Activated T-cell treated with anti-CD3 and anti-CD28 coated beads, Interleukin-2, amount 50 U/mL, for 1 hour (primary cell): ENCODE measurements at regions not wholly inside any gene's neighbourhood (a gene's known extent, or its start where the extent isn't known, plus 50 kb on each side); places are given as distances from the start of the nearest gene placed in this dataset.
"Not testable (repeated sequence)": the region's sequence is repeated elsewhere in the genome, so short reads cannot be mapped to it uniquely, and the experiment has no call there.

ENCODE experiments used
- DNase-seq: peaks from one replicate; pipeline ENCODE4 v3.0.0-alpha.2; 2020

DNA sequence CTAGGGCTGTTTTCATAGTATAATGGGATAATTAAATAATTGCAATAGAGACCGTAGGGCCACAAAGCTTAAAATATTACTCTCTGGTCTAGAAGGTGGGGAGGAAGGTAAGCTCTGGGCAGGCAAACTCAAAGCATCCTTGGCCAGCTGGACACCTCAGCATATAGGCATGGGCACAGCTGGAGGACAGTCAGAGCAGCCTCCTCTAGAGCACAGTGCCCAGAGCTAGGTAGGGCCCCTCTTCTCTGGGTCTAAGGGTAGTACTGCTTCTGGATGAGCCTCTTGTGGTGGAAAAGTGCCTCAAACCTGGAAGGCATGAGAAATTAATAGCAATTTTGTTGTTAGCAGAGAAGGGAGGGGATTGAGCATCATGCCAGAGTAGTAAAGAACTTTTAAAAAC, 116.9 kb upstream of the FOXN2 start:
- no peak for DNase-seq

DNA sequence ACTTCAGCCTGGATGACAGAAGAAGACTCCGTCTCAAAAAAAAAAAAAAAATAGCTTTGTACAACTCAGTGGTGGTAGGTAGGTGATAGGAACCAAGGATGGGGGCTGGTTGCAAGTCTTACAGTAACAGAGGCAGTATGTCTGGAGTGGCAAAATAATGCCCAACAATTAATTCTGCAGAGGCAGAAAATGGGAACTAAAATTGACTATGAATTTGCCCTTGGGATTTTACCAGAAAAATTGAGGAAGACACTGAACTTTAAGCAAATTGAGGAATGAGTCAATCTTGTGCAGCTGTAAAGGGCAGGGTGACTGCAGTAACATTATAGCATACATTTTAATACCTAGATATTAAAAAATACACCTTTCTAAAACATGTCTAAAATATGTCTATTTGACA, 116.1 kb upstream of the FOXN2 start:
- no peak for DNase-seq

DNA sequence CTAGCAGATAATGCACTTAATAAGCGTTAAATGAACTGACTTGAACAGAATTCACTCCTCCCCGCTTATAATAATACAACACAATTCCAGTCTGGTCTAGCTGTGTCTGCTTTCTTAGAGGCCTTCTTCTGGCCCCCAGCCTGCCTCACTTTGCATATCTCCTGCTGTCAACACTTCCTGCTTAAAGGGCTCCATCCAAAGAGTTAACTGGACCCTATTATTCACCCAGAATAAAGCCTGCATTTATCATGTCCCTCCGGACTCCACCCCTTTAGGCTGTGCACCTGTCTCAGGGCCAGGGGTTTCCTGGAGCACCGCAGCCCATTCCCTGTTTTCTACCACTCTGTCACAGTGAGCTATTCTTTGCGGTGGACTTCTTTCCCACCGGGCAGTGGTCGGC, 115.4 kb upstream of the FOXN2 start:
- no peak for DNase-seq

DNA sequence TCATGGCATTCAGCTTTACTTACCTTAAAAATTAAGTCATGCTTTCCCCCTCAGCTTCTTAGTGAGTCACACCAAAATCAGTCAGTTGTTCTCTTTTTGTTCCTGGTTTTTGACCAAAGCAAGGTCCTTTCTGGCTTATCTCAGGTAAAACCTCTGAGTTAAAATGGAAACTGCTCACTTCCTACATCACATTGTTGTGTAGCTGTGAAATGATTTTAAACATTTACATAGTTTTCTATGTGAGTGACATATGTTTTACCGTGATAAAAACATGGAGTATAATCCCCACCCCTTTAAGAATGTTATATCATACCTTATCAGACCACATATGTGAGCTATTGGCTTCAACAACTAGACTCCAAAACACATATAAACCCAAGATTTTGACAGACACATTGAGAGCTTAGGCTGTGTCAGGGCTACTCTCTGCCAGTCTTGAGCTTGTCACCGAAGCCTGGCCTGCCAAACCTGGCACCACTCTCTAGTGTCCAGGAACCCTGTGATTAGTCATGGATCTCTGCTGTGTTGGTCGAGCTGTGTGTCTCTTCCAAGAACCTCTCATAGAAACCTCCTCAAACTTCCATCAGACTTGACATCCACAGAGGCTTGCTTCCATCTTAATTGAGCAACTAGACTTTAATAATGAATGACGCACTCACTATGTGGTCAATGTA, 113.7 kb upstream of the FOXN2 start:
- DNase-seq, result no peak

DNA sequence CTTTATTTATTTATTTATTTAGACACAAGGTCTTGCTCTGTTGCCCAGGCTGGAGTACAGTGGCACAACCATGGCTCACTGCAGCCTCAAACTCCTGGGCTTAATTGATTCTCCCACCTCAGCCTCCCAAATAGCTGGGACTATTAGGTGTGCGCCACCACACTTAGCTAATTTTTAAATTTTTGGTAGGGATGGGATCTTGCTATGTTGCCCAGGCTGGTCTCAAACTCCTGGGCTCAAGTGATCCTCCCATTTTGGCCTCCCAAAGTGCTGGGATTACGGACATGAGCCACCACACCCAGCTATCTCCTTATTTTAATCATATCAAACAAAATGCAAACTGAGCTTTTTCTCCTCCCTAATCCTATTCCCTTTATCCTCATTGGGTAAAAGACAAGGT, 113.0 kb upstream of the FOXN2 start:
- DNase-seq, result not testable (repeated sequence)

DNA sequence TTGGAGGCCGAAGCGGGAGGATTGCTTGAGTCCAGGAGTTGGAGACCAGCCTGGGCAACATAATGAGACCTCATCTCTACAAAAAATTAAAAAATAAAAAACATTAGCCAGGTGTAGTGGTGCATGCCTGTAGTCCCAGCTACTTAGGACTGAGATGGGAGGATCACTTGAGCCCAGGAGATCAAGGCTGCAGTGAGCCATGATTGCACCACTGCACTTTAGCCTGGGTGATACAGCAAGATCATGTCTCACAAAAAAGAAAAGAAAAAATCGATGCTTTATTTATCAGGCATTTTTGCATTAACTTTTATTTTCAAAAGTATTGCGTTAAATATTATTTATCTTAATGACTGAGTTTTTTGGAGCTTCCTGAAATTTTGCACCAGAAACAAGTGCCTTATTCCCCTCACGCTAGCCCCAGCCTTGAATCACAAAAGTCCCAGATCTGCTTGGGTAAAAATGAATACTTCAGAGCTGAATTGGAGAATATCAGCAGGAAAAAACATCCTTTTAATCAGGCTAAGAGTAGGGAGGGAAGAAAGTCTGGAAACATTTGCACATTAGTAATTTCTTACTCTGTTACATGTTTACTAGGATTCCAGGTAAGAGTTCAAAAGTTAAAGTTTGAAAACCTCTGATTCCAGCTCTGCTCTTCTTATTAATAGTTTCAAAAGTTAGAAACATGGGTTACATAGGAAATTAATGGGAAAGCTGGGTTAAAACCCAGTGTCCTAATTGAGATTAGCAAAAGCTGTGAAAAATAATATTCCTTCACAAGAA, 111.4 kb upstream of the FOXN2 start:
- no peak for DNase-seq

DNA sequence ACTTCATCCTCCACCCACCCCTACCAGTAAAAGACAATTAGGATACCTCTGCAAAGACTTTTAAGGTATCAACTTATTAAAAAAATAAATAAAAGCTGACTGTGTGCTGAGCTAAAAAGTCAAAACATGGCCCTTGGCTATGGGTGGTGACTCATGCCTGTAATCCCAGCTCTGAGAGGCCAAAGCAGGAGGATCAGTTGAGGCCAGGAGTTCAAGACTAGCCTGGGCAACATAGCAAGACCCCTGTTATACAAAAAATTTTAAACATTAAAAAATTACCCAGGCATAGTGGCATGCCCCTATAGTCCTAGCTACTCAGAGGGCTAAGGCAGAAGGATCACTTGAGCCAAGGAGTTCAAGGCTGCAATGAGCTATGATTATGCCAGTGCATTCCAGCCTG, 110.8 kb upstream of the FOXN2 start:
- DNase-seq, result no peak

DNA sequence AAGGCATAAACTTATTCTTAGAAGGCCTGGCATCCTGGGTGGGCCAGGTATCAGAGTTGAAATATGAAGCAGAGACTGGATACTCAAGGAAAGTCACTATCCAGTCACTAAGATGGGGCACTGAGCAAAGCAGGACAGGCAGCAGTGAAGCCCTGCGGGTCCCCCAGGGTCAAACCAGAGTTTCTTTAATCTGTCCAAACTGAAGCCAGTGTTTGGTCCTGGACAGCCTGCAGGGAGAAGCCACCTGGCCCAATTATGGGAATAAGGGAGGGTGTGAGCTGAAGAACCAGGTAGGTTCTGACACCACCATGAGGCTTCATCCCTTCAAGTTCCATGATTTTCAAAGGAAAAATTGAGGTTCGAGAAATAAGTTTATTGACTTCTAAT, 109.7 kb upstream of the FOXN2 start:
- DNase-seq, result no peak

DNA sequence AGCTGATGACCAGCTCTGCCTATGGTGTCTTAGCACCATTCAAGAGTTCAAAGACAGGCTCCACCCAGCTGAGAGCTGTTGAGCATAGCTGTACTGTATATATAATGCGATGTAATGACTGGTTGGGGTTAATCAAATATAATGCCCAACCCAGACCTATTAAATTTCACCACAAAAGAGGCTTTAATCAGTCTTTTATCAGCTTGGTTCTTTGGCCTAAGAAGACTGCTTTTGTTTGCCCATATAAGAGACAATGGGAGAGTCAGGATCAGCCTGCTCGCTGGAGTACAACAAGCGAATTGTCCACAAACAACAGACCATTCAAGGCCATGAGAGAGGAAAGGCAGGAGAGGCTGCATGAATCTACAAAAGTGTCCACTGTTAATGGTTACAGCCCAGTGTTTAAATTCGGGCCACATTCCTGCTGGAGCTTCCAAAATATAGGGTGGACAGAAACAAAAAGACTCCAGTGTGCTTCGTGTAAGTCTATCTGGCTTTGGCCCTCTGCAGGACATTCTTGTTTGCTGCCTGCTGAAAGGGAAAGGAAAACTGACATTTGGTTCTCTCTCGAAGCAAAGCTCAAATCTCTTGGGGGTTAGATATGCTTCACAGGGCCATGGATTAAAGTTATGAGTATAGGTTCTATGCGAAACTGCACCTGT, 109.2 kb upstream of the FOXN2 start:
- DNase-seq, result no peak

DNA sequence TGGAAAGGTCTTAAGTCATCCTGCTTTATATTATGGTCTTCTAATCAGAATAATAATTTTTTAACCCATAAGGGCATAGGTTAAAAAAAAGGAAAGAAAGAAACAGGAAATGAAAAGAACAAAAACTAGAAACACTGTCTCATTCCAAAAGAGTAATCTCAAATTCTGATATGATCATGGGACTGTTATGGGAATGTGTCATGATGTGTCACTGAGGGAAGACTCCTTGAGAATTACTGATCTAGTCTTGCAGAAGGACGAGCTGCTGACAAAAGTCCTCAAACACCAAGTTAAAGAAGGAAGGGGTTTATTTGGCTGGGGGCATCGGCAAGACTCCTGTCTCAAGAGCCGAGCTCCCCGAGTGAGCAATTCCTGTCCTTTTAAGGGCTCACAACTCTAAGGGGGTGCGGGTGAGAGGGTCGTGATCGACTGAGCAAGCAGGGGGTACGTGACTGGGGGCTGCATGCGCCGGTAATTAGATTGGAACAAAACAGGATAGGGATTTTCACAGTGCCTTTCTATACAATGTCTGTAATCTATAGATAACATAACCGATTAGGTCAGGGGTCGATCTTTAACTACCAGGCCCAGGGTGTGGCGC, 108.3 kb upstream of the FOXN2 start:
- DNase-seq, result not testable (repeated sequence)

DNA sequence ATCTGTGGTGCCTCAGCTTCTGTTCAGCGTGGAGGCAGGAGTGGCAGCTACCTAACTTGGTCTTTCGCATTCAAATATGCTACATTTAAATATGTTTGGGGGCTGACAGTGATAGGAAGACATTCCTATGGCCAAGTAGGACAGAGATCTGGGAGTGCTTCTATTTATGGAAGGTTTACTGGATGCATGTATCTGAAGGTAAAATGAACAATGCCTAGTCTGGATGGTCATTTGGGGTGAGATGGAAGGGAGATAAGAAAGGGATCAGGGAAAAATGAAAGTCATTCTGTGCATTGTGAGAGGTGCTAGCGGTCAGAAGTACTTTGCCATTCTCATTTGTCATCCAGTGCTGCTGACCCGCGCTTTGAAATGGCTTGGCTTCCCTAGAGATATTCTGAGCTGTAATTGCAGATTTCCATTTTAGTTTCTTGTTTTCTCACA, 107.3 kb upstream of the FOXN2 start:
- no peak for DNase-seq

DNA sequence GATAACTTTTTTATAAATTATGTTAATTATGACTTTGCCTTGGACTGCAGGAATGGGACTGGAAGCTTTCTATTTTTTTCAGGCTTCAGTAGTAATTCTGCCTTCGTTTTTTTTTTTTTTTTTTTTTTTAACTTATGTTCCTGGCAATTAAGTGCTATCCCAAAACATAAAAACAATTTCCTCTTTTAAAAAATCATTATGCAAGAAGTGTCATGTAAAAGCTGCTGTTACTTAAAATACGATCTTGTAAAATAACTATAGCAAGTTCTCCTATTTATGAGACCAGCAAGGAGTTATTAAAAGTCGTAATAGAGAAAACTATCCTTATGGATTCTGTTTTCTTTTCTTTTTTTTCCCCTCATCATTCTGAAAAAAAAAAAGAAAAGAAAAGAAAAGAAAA, 106.6 kb upstream of the FOXN2 start:
- no peak for DNase-seq

DNA sequence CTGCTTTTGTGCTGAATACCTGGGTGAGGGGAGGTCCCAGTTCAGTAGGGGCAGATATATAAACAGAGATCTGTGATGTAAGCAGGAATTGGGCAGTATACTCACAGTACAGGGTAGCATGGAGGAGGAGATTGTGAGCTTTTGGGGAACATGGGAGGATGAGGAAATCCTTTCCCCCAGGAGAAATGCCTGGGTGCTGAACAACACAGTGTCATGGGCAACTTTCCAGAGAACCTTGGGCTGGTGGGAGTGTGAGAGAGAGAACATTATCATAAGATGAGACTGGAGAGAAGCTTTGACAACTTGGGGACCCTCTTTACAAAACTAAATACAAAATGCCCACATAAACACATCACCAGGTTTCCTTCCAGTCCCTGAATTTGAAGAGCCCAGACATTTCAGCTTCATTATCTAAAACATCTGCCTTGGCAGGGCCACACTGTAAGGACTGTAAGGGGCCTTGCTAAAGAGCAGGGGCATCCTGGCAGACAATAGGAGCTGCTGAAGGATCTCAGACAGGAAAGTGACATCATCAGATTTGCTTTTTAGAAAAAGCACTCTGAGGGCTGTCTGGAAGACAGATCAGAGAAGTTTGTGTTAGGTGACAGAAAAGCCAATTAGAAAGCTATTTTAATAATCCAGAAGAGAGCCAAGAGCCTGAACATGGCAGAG, 105.1 kb upstream of the FOXN2 start:
- DNase-seq, result no peak

DNA sequence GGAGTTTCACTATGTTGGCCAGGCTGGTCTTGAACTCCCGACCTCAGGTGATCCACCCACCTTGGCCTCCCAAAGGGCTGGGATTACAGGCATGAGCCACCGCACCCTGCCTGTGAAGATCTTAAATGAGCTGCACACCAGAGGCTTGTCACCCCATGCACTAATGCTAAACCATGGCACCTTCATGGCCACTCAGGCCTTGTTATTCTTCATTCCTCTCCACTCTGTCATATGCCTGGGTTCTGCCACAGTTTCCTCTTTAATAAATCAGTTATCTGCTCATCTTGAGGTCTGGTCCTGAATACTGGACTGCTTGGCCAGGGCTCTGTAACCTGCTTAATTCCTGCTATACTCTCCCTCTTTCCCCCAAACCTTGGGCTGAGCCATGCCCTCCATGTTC, 104.3 kb upstream of the FOXN2 start:
- no peak for DNase-seq

DNA sequence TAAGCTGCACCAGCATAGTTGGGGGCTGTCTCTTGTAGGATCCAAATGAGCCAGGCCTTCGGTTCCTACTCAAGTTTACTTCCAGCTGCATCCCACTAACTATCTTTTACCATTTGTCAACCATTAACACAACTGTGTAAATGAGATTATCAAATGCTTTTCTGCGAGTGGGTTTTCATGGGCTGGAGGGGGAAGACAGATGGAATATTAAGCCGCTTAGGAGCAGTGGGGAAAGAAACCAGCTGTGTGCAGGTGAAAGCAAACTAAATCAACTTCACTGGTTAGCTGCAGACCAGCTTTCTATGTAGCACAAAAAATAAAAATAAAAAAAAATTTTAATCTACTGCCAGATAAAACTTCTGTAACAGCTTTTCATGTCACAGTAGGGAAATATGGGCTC, 100.8 kb upstream of the FOXN2 start:
- no peak for DNase-seq

DNA sequence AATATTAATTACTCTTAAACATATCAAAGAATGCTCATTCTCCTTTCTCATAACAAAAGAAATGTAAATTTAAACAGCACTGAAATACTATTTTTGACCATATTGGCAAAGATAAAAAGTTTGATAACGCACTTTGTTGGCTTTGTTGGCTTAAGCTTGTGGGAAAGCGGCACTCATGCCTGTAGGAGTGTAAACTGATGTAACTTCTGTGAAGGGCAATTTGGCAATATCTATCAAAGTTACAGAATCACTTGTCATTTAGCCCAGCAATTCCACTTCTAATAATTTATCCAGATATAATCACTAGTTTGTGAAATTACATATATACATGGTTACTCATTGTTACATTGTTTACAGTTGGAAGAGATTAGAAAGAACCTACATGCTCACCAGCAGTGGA, 96.3 kb upstream of the FOXN2 start:
- DNase-seq, result no peak

DNA sequence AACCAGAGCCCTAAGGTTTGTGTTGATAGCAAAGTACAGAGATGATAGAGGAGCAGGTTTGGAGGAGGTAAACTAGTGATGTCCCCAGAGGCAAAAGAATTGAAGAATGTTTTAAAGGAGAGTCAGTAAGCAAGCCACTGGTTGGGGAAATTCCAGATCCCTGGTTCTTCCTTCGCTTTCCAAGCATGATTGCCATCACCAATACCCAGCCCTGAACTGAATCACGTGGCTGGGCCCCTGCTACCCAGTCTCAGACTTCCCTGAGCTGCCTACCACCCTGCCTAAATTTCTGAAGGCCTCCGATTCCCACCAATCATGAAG, 95.3 kb upstream of the FOXN2 start:
- no peak for DNase-seq

DNA sequence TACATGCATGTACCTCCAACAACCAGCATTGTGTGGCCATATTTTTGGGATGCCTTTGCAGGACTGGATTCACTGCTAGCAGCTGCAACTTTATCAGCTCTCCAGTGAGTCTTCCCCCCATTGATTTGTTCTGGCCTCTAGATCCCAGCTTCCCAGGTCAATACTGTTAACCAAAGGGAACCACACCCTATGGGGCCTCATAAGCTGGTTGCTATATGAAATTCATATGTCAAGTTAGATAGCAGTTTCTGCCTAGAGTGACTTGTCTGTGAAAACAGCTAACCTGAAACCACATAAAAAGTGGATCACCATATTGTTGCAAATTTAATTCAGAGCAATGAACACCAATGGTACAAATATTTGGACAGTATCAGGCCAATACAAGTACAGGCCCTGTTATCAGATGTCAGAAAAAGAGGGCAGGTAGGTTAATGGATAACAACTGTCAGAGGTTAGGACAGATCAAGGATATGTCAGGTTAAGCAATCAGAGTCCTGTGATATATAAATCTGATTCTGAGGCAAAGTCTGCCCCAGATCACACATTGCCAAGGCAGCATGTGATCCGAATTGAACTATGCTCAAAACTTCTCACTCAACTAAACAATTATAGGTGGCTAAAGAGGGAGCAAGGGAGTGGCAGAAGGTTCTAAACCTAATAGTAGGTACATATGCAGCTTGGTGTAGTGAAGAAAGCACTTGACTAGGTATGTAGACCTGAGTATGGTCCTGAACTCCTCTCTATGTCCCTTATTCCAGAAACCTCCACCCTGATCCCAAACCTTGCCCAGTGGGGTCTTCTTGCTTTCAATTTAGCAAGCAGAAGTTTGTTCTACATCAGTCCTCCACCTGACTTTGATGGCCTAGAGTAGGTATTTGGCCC, 94.7 kb upstream of the FOXN2 start:
- no peak for DNase-seq

DNA sequence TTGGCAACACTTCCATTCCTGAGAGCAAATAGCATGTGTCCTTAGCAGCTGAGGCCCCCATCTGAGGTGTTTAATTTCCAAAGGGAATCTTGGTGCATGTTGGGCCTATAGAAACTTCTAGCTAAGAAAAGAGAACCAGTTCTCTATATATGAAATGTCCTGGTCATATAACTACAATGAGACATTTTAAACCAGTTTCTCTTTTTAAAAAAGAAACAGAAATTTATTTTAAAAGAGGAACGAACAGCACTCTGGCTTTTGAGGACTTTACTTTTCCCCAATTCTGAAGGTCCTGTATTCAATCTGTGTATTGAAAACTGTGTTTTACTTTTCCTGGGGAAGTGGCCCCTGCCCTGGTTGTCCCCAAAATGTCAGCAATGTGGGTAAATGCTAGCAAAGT, 94.0 kb upstream of the FOXN2 start:
- no peak for DNase-seq

DNA sequence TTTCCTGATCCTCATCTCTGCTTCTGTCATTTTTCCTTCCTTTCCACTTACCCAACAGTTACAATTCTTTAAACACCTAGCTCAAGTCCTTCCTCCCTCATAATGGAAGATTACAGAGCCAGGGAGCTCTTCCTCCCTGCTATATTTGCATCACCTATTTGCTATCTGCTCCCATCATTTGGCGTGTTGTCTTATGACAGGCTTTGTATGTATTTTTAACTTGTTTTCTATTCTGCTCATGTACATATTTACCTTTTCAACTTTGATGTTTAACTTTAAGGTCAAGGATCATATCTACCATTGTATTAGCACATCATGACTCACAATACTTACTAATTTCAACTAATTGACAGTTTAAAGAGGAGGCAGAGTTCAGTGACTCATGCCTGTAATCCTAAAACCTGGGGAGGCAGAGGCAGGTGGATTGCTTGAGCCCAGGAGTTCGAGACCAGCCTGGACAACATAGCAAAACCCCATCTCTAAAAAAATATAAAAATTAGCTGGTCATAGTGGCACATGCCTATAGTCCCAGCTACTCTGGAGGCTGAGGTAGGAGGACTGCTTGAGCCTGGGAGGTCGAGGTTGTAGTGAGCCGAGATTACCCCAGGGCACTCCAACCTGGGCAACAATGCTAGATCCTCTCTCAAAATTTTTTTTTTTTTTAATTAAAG, 92.5 kb upstream of the FOXN2 start:
- DNase-seq, result no peak

DNA sequence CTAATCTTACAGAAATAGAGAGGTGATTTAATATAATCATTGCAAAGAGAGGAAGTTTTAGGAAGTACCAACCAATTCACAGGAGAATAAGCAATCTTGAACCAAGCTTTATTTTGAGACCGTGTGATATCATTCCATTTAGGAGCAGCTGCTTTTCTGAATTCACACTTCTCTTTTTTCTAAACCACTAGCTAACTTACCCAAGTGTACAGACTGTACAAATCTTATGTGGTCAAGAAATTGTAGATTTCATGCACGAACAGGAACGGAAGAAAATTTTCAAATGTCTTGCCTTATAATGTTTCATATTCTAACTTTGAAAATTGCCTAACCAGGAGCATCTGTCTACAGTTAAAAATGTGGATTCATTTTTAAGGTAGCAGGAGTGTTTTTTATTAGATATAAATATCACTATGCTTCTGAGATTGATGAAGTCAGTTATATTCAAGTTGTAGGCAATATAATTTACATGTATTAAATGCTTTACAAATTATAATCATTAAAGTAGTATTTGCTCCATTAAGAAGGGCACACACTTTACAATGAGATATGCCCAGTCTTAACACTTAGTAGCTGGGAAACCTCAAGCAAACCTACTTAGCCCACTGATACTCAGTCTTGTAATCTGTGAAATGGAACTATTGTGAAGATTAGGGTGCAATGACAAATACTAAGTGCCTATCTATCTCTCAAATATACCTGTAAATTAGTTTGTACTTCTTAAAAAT, 86.7 kb upstream of the FOXN2 start:
- DNase-seq, result no peak
